Uterus (tissue), 3 donors: ENCODE measurements at regions not wholly inside any gene's neighbourhood (a gene's known extent, or its start where the extent isn't known, plus 50 kb on each side); places are given as distances from the start of the nearest gene placed in this dataset.

ENCODE experiments used
- DNase-seq, 2 donors: peaks; one replicate each; pipeline ENCODE4 v3.0.0-alpha.2; 2019 to 2020
- H3K27ac ChIP-seq, 2 donors: fragments of 200-600 bp; sonication (generic); 1 replicate in 1 of 2; 2 replicates in 1 of 2; pipeline ENCODE4 v1.5.1; 2016 to 2018
- H3K27me3 ChIP-seq, 2 donors: fragments of 200-600 bp; sonication (generic); one replicate each; pipeline ENCODE4 v1.5.1; 2018 to 2019; ENCODE audit warnings: control low read depth in 1 of 2
- H3K36me3 ChIP-seq, 2 donors: fragments of 200-600 bp; sonication (generic); one replicate each; pipeline ENCODE4 v1.5.1; 2019; ENCODE audit warnings: control low read depth in 1 of 2
- H3K4me1 ChIP-seq, 2 donors: fragments of 200-600 bp; sonication (generic); one replicate each; pipeline ENCODE4 v1.5.1; 2018 to 2019; ENCODE audit warnings: control low read depth in 1 of 2
- H3K4me3 ChIP-seq, 2 donors: fragments of 200-600 bp; sonication (generic); 1 replicate in 1 of 2; 2 replicates in 1 of 2; pipeline ENCODE4 v1.5.1; 2018 to 2019; ENCODE audit warnings: mild to moderate bottlenecking in 1 of 2
- H3K9me3 ChIP-seq, 2 donors: fragments of 200-600 bp; sonication (generic); one replicate each; pipeline ENCODE4 v1.5.1; 2019; ENCODE audit warnings: control low read depth in 1 of 2
- CTCF ChIP-seq, 4 experiments: fragments of 200-600 bp in 2 of 4; fragments of 450-650 bp in 2 of 4; sonication (generic) in 2 of 4; IDR thresholded peaks; one replicate each; pipeline ENCODE4 v1.5.1; 2016 to 2019; ENCODE audit warnings: antibody characterized with exemption in 4 of 4, mild to moderate bottlenecking in 2 of 4, moderate library complexity in 1 of 4
- POLR2A ChIP-seq, 2 donors: fragments of 450-650 bp; IDR thresholded peaks; one replicate each; pipeline ENCODE4 v1.6.1; 2016; ENCODE audit warnings: antibody characterized with exemption in 2 of 2, mild to moderate bottlenecking in 1 of 2, moderate library complexity in 1 of 2
- intact Hi-C: fragments of 100-400 bp; cut with DNase I; formaldehyde crosslinking; loops from one replicate; pipeline ENCODE4 v1.15.1; 2023; ENCODE audit warnings: low total_unique reads
- donor health status: DM: yes; HTN: yes; CAD: no.

- Histone ChIP-seq H3K9me3 (no peaks in the 10 kb centered on the region), H3K4me3 (no peak overlapping the region), H3K27me3 (no peaks in the 10 kb centered on the region), H3K36me3 (no peaks in the 10 kb centered on the region), H3K27ac (no peak overlapping the region), H3K4me1 (no peaks in the 10 kb centered on the region)
- intact Hi-C loops: loop anchor here (10.0 kb wide), 1 partner anchor 74 kb away; no protein-coding TSS in a partner anchor
- DNase-seq: no peak
- TF ChIP-seq CTCF (IDR thresholded peaks at IDR 0.05) (no peak), POLR2A (IDR thresholded peaks at IDR 0.05) (no peak)
These were observed 74.8 kb upstream of the TTC29 start for GRCh38 chr4:147020456-147020855.

DNA sequence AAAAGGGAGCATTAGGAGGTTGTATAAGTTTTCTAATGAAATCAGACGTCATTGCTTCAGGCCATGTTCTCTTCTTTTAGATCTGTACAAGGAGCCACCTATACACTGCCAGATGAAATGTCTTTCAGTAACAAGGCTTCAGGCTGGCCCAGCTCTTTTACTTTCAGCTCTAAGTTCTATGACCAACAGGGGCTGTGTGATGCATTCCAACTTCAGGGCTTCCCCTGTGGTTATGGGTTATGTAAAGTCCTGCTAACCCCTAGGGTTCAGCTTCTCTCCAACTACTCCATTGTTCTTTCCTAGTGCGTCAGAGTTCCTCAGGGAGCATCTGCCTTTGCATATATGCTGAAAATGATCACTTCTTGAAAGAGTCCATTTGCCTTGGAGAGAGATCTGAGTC, 79.4 kb upstream of the TTC29 start:
- Histone ChIP-seq H3K27ac (no peak overlapping the region), H3K4me1 (no peaks in the 10 kb centered on the region), H3K4me3 (no peak overlapping the region), H3K9me3 (no peaks in the 10 kb centered on the region), H3K27me3 (no peaks in the 10 kb centered on the region), H3K36me3 (no peaks in the 10 kb centered on the region)
- intact Hi-C loops: loop anchor here (10.0 kb wide), 1 partner anchor 70 kb away; no protein-coding TSS in a partner anchor
- TF ChIP-seq POLR2A (IDR thresholded peaks at IDR 0.05): no peak
- TF ChIP-seq CTCF (IDR thresholded peaks at IDR 0.05): no peak
- no peak for DNase-seq

GRCh38 chr4:147029296-147029695, 83.6 kb upstream of the TTC29 start:
- no peaks in the 10 kb centered on the region for H3K36me3 ChIP-seq

GRCh38 chr4:147034372-147034771, 88.7 kb upstream of the TTC29 start:
- DNase-seq: no peak
- intact Hi-C loops: no loop called here
- TF ChIP-seq POLR2A (IDR thresholded peaks at IDR 0.05) (no peak), CTCF (IDR thresholded peaks at IDR 0.05) (no peak)
- no peak overlapping the region for H3K4me3 ChIP-seq
- H3K27me3 ChIP-seq: no peaks in the 10 kb centered on the region
- no peaks in the 10 kb centered on the region for H3K36me3 ChIP-seq
- H3K9me3 ChIP-seq: no peaks in the 10 kb centered on the region
- no peak overlapping the region for H3K27ac ChIP-seq
- no peaks in the 10 kb centered on the region for H3K4me1 ChIP-seq

More at GRCh38 chr4:147029296-147029695, 83.6 kb upstream of the TTC29 start:
- Histone ChIP-seq H3K27ac (no peak overlapping the region), H3K27me3 (no peaks in the 10 kb centered on the region), H3K9me3 (no peaks in the 10 kb centered on the region), H3K4me1 (no peaks in the 10 kb centered on the region), H3K4me3 (no peak overlapping the region)
- intact Hi-C loops: loop anchor here (10.0 kb wide), 1 partner anchor 66 kb away; no protein-coding TSS in a partner anchor
- TF ChIP-seq CTCF (IDR thresholded peaks at IDR 0.05) (no peak), POLR2A (IDR thresholded peaks at IDR 0.05) (no peak)
- DNase-seq: no peak

- Histone ChIP-seq H3K9me3 (no peaks in the 10 kb centered on the region), H3K27ac (no peak overlapping the region), H3K4me1 (no peaks in the 10 kb centered on the region), H3K4me3 (no peak overlapping the region), H3K36me3 (no peaks in the 10 kb centered on the region), H3K27me3 (no peaks in the 10 kb centered on the region)
- intact Hi-C loops: no loop called here
- TF ChIP-seq CTCF (IDR thresholded peaks at IDR 0.05) (no peak), POLR2A (IDR thresholded peaks at IDR 0.05) (no peak)
- DNase-seq: no peak
These were observed 91.4 kb upstream of the TTC29 start for GRCh38 chr4:147037069-147037468.
